Left ventricle myocardium inferior (tissue), 1 donor: ENCODE measurements at regions not wholly inside any gene's neighbourhood (a gene's known extent, or its start where the extent isn't known, plus 50 kb on each side); places are given as distances from the start of the nearest gene placed in this dataset.

Experiments
- DNase-seq: peaks from one replicate; pipeline ENCODE4 v3.0.0-alpha.2; 2020
- H3K27ac ChIP-seq: fragments of 200-600 bp; replicated peaks from 2 replicates; pipeline ENCODE4 v1.8.0; 2021
- H3K27me3 ChIP-seq: fragments of 200-600 bp; 2 replicates; pipeline ENCODE4 v1.8.0; 2021; ENCODE audit warnings: low read depth
- H3K36me3 ChIP-seq: fragments of 200-600 bp; 2 replicates; pipeline ENCODE4 v1.8.0; 2021
- H3K4me1 ChIP-seq: fragments of 200-600 bp; 2 replicates; pipeline ENCODE4 v1.8.0; 2021
- H3K4me3 ChIP-seq: fragments of 200-600 bp; 2 replicates; pipeline ENCODE4 v1.8.0; 2021; ENCODE audit warnings: mild to moderate bottlenecking, moderate library complexity
- H3K9me3 ChIP-seq: fragments of 200-600 bp; replicated peaks from 2 replicates; pipeline ENCODE4 v1.8.0; 2021
- CTCF ChIP-seq: fragments of 200-600 bp; IDR thresholded peaks from 2 replicates; pipeline ENCODE4 v1.8.0; 2021; ENCODE audit warnings: antibody characterized with exemption, mild to moderate bottlenecking, borderline replicate concordance
- intact Hi-C: fragments of 100-400 bp; cut with micrococcal nuclease; formaldehyde crosslinking; loops from one replicate; pipeline ENCODE4 v1.11.0; 2022
- donor health status: DM: no; HTN: yes; CAD: no; lungs with severe emphysema.

DNA sequence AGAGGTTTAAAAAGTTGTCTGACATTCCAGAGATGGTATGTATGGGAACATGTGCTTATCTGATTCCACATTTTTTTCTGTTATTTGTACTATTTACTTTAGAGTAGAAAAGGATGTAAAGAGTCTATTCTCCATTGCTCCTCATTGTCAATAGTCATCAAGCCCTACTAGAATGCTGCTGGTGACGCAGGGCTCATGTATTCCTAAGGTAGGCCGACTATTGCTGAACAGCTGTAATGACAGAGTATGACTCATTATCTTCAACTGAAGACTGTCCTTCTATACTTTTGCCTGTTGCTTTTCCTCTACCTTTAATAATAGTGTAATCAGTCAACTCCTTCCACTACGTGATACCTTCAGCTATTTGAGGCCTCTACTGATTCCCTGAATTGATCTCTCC is 509.1 kb upstream of the NR3C2 start:
- H3K4me3 ChIP-seq = no peak overlapping the region
- intact Hi-C loops = no loop called here
- H3K27ac ChIP-seq = no peak overlapping the region
- H3K9me3 ChIP-seq = no peaks in the 10 kb centered on the region
- no peak for TF ChIP-seq CTCF
- DNase-seq = no peak
- H3K4me1 ChIP-seq = no peaks in the 10 kb centered on the region
- H3K36me3 ChIP-seq = no peaks in the 10 kb centered on the region
- H3K27me3 ChIP-seq = no peaks in the 10 kb centered on the region

DNA sequence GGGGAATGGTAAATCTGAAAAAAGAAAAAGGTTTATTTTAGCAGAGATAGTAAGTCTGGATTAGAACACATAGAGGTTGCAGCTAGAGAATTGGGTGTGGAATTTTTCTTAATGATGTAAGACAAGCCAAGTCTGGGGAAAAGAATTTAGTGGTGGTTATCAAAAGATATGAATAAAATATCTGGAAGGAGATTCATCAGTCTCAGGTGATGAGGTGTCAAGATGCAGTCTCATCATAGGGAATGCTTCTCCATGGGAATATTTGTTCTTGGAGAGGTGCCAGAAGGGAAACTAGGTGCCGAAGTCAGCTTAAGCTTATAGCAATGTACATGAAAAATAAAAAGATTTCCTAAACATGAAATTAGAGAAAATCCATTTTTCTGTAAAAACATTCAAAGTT is 504.1 kb upstream of the NR3C2 start:
- no peak for TF ChIP-seq CTCF
- H3K27me3 ChIP-seq = no peaks in the 10 kb centered on the region
- H3K4me3 ChIP-seq = no peak overlapping the region
- no peaks in the 10 kb centered on the region for H3K36me3 ChIP-seq
- no peaks in the 10 kb centered on the region for H3K9me3 ChIP-seq
- intact Hi-C loops = no loop called here
- DNase-seq = no peak
- no peaks in the 10 kb centered on the region for H3K4me1 ChIP-seq
- H3K27ac ChIP-seq = no peak overlapping the region

DNA sequence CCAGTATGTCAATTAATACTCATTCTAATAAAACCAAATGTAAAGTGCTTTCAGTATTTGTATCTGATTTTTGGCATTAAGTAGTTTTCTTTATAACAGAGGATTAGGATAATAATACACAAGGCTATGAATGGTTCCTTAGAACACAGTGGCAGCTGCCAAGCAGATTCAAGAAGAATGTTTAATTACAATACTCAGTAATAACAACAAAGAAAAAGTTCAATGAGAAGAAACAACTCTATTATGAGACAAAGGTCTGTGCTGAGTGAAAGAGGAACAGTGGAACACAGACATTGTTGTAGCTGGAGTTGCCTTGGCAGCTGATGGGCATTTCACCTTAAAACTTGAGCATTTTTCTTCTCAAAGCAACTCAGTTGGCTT is 502.6 kb upstream of the NR3C2 start:
- Histone ChIP-seq H3K4me3 (no peak overlapping the region), H3K9me3 (no peaks in the 10 kb centered on the region), H3K27ac (no peak overlapping the region), H3K4me1 (no peaks in the 10 kb centered on the region), H3K36me3 (no peaks in the 10 kb centered on the region), H3K27me3 (no peaks in the 10 kb centered on the region)
- TF ChIP-seq CTCF = no peak
- intact Hi-C loops = no loop called here
- no peak for DNase-seq

GRCh38 chr4:148944136-148944838 is 502.1 kb upstream of the NR3C2 start:
- no peak for TF ChIP-seq CTCF
- Histone ChIP-seq H3K9me3 (no peaks in the 10 kb centered on the region), H3K27me3 (no peaks in the 10 kb centered on the region), H3K36me3 (no peaks in the 10 kb centered on the region), H3K27ac (no peak overlapping the region), H3K4me1 (no peaks in the 10 kb centered on the region), H3K4me3 (no peak overlapping the region)
- DNase-seq = no peak
- intact Hi-C loops = no loop called here

- Histone ChIP-seq H3K4me3 (no peak overlapping the region), H3K27me3 (no peaks in the 10 kb centered on the region), H3K36me3 (no peaks in the 10 kb centered on the region), H3K4me1 (no peaks in the 10 kb centered on the region), H3K27ac (no peak overlapping the region), H3K9me3 (peaks cover 33% of the 10 kb centered on the region)
- intact Hi-C loops = no loop called here
- no peak for TF ChIP-seq CTCF
- no peak for DNase-seq
Measured at GRCh38 chr4:148934926-148935578, 492.8 kb upstream of the NR3C2 start.
